ENCODE measurements at regions not wholly inside any gene's neighbourhood (a gene's known extent, or its start where the extent isn't known, plus 50 kb on each side); places are given as distances from the start of the nearest gene placed in this dataset.

DNA sequence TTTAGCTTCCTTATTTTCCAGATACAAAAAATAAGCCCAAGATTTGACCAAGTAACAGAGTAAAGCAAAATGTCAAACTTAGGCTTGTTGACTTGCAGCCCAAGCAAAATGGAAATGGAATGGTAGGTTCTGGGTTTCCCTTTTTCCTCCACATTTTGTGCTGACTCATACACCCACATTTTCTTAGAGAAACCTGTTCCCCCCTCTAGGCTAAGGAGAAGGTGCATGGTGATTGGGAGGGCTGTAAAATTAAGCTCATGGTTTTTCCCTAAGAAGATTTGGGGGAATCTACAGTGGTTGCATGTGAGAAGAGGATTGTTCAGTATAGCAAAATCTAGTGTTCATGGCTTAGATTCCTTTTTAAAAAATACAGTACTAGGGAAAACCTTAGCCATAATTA is 127.4 kb downstream of the ARL4A start:
- no peak for TF ChIP-seq EZH2 (IDR thresholded peaks at IDR 0.05; ENCODE audit: borderline replicate concordance, low read depth, low read length, poor library complexity, severe bottlenecking)
- TF ChIP-seq, protein P1, sequence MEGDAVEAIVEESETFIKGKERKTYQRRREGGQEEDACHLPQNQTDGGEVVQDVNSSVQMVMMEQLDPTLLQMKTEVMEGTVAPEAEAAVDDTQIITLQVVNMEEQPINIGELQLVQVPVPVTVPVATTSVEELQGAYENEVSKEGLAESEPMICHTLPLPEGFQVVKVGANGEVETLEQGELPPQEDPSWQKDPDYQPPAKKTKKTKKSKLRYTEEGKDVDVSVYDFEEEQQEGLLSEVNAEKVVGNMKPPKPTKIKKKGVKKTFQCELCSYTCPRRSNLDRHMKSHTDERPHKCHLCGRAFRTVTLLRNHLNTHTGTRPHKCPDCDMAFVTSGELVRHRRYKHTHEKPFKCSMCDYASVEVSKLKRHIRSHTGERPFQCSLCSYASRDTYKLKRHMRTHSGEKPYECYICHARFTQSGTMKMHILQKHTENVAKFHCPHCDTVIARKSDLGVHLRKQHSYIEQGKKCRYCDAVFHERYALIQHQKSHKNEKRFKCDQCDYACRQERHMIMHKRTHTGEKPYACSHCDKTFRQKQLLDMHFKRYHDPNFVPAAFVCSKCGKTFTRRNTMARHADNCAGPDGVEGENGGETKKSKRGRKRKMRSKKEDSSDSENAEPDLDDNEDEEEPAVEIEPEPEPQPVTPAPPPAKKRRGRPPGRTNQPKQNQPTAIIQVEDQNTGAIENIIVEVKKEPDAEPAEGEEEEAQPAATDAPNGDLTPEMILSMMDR (conservative IDR thresholded peaks at IDR 0.05; ENCODE audit: low read depth, low read length), result no peak
